Stimulated activated naive CD4-positive, alpha-beta T cell treated with Interleukin-2 at 50 U/mL for 16 hours (primary cell): ENCODE measurements at regions not wholly inside any gene's neighbourhood (a gene's known extent, or its start where the extent isn't known, plus 50 kb on each side); places are given as distances from the start of the nearest gene placed in this dataset.
"Not testable (repeated sequence)": the region's sequence is repeated elsewhere in the genome, so short reads cannot be mapped to it uniquely, and the experiment has no call there.

Experiments
- DNase-seq: peaks from one replicate; lab custom pipeline; 2025; lab: John Stamatoyannopoulos, UW

GRCh38 chr11:16605894-16606783 lies 132.3 kb upstream of the C11orf58 start:
- peak; percentile 76 for DNase-seq

GRCh38 chr11:16605389-16605893 lies 133.0 kb upstream of the C11orf58 start:
- DNase-seq, result no peak

GRCh38 chr11:16604794-16605388 lies 133.6 kb upstream of the C11orf58 start:
- DNase-seq, result no peak

- no peak for DNase-seq
Observed at GRCh38 chr11:16603890-16604793, 134.3 kb upstream of the C11orf58 start.

GRCh38 chr11:16603245-16603644 lies 135.2 kb upstream of the C11orf58 start:
- no peak for DNase-seq

- no peak for DNase-seq
Observed at GRCh38 chr11:16598906-16599305, 139.5 kb upstream of the C11orf58 start.

- no peak for DNase-seq
Observed at GRCh38 chr11:16598032-16598431, 140.4 kb upstream of the C11orf58 start.

- DNase-seq, result no peak
Observed at GRCh38 chr11:16596231-16596630, 142.2 kb upstream of the C11orf58 start.

GRCh38 chr11:16591157-16591556 lies 147.3 kb upstream of the C11orf58 start:
- no peak for DNase-seq

- DNase-seq, result no peak
Observed at GRCh38 chr11:16587670-16588069, 150.8 kb upstream of the C11orf58 start.

- DNase-seq, result no peak
Observed at GRCh38 chr11:16584569-16584968, 153.9 kb upstream of the C11orf58 start.

GRCh38 chr11:16581078-16581477 lies 157.4 kb upstream of the C11orf58 start:
- DNase-seq, result not testable (repeated sequence)

GRCh38 chr11:16577490-16577889 lies 161.0 kb upstream of the C11orf58 start:
- DNase-seq, result no peak

GRCh38 chr11:16574889-16575288 lies 163.6 kb upstream of the C11orf58 start:
- not testable (repeated sequence) for DNase-seq

GRCh38 chr11:16572945-16573344 lies 165.5 kb upstream of the C11orf58 start:
- DNase-seq, result no peak

GRCh38 chr11:16561150-16561549 lies 177.3 kb upstream of the C11orf58 start:
- no peak for DNase-seq

- DNase-seq, result no peak
Observed at GRCh38 chr11:16558494-16558893, 180.0 kb upstream of the C11orf58 start.

GRCh38 chr11:16555956-16556355 lies 182.5 kb upstream of the C11orf58 start:
- DNase-seq, result no peak

GRCh38 chr11:16554361-16554760 lies 184.1 kb upstream of the C11orf58 start:
- DNase-seq, result no peak

GRCh38 chr11:16547879-16548278 lies 190.6 kb upstream of the C11orf58 start:
- DNase-seq, result no peak

- no peak for DNase-seq
Observed at GRCh38 chr11:16543642-16544041, 187.3 kb upstream of the SOX6 start.

- no peak for DNase-seq
Observed at GRCh38 chr11:16542353-16542752, 186.0 kb upstream of the SOX6 start.
